ENCODE measurements at regions not wholly inside any gene's neighbourhood (a gene's known extent, or its start where the extent isn't known, plus 50 kb on each side); places are given as distances from the start of the nearest gene placed in this dataset.
"Not testable (repeated sequence)": the region's sequence is repeated elsewhere in the genome, so short reads cannot be mapped to it uniquely, and the experiment has no call there.

- no peaks in the 10 kb centered on the region for H3K4me1 Mint-ChIP-seq (ENCODE audit: low read depth)
- DNase-seq (no peak), ATAC-seq (replicated peaks in 1 of 2) (no peak)
- no peak overlapping the region for H3K4me3 Mint-ChIP-seq
- H3K27ac Mint-ChIP-seq: no peak overlapping the region
- peaks cover 0 to 3% of the 10 kb centered on the region in 2 donors for H3K9me3 Mint-ChIP-seq
- no peaks in the 10 kb centered on the region for H3K27me3 Mint-ChIP-seq (ENCODE audit: low read depth)
- H3K36me3 Mint-ChIP-seq (ENCODE audit: insufficient read depth in 2 of 2): no peaks in the 10 kb centered on the region
Observed at GRCh38 chr3:147333098-147333497, 73.2 kb downstream of the ZIC4 start.

DNA sequence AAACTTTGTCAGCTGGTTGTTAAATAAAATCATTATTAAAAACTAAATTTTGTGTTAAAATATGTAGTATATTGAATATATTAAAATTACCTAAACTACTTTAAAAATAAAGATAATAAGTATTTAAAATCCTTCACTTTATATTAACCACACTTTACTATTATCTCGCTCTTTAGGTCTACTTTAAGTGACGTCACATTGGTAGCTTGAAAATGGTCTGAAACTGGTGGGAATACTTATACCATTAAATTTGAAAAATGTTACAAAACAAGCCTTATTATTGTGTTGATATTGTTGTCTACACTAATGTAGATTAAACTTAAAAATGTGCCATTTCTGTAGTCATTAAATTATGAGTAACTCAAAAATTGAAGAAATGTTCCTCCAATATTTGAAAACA is 77.6 kb downstream of the ZIC4 start:
- Mint-ChIP-seq H3K27ac (no peak overlapping the region), H3K4me3 (no peak overlapping the region), H3K36me3 (ENCODE audit: insufficient read depth in 2 of 2) (no peaks in the 10 kb centered on the region), H3K4me1 (ENCODE audit: low read depth) (no peaks in the 10 kb centered on the region), H3K9me3 (peaks cover 0 to 2% of the 10 kb centered on the region in 2 donors), H3K27me3 (ENCODE audit: low read depth) (no peaks in the 10 kb centered on the region)
- no peak for DNase-seq
- ATAC-seq (replicated peaks in 1 of 2): no peak

DNA sequence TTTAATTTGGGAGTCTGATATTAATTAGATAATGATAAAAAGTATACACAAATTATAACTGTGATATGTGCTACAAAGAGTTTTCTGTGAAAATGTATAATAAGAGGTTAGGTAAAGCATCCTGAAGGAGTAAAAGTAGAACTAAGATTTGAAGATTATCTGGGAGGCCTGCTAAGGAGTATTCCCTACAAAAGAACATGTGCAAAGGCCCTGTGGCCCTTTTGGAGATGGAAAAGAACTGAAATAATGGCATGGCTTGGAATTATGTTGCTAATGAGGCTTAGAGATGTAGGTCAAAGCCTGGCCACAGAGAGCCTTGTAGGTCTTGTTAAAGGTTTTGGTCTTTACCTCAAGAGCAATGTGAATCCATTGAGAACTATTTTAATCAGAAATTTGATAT is 82.0 kb downstream of the ZIC4 start:
- peaks cover 2 to 3% of the 10 kb centered on the region in 2 donors for H3K9me3 Mint-ChIP-seq
- H3K36me3 Mint-ChIP-seq (ENCODE audit: insufficient read depth in 2 of 2): peaks cover 0 to 2% of the 10 kb centered on the region in 2 donors
- no peaks in the 10 kb centered on the region for H3K4me1 Mint-ChIP-seq (ENCODE audit: low read depth)
- no peaks in the 10 kb centered on the region for H3K27me3 Mint-ChIP-seq (ENCODE audit: low read depth)
- no peak overlapping the region for H3K27ac Mint-ChIP-seq
- no peak for ATAC-seq (replicated peaks in 1 of 2)
- no peak for DNase-seq
- H3K4me3 Mint-ChIP-seq: no peak overlapping the region

DNA sequence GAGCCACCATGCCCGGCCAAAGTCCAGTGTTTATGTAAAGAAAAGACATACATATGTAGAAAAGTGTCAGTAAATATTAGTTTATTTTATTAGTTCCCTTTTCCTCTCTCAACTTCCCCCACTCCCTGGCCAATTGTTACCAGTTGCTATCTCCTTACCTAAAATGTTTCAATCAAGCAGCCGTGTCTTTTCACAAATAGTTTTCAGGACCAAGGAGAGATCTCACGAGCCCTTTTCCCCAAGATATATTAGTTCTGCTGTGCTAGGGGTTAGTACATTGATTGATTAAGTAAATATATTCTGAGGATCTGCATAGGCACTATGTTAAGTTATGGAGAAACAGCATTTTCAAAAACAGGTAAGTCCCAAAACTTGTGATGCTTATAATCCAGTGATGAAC is 87.4 kb downstream of the ZIC4 start:
- DNase-seq: no peak
- ATAC-seq (replicated peaks in 1 of 2): no peak
- no peak overlapping the region for H3K27ac Mint-ChIP-seq
- peaks cover 3 to 7% of the 10 kb centered on the region in 2 donors for H3K9me3 Mint-ChIP-seq
- no peak overlapping the region for H3K4me3 Mint-ChIP-seq
- H3K36me3 Mint-ChIP-seq (ENCODE audit: insufficient read depth in 2 of 2): peaks cover 0 to 2% of the 10 kb centered on the region in 2 donors
- no peaks in the 10 kb centered on the region for H3K27me3 Mint-ChIP-seq (ENCODE audit: low read depth)
- H3K4me1 Mint-ChIP-seq (ENCODE audit: low read depth): no peaks in the 10 kb centered on the region

DNA sequence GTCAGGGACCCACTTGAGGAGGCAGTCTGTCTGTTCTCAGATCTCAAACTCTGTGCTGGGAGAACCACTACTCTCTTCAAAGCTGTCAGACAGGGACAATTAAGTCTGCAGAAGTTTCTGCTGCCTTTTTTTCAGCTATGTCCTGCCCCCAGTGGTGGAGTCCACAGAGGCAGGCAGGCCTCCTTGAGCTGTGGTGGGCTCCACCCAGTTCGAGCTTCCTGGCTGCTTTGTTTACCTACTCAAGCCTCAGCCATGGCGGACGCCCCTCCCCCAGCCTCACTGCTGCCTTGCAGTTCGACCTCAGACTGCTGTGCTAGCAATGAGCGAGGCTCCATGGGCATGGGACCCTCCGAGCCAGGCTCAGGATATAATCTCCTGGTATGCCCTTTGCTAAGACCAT is 89.3 kb downstream of the ZIC4 start:
- not testable (repeated sequence) for H3K4me1 Mint-ChIP-seq (ENCODE audit: low read depth); H3K27me3 Mint-ChIP-seq (ENCODE audit: low read depth); H3K9me3 Mint-ChIP-seq; H3K36me3 Mint-ChIP-seq (ENCODE audit: insufficient read depth in 2 of 2); H3K4me3 Mint-ChIP-seq; DNase-seq; ATAC-seq (replicated peaks in 1 of 2); H3K27ac Mint-ChIP-seq

DNA sequence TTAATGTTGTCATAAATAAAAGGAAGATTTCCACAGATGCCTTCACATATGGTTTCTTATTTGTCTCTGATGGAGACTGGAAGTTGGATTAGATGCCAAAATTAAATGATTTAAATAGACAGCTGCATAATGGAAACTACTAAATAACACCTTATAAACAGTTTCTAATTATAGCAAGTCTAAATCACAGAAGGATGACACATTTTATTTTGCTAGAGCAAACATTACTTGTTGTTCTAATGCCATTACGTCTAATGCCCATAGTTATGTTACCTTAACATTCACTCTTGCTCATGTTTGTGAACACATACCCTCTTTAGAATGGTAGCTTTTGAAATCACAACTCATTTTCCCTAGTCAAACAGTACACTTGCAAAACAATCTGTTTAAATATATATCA is 92.8 kb downstream of the ZIC4 start:
- Mint-ChIP-seq H3K27me3 (ENCODE audit: low read depth) (no peaks in the 10 kb centered on the region), H3K9me3 (peaks cover 2% of the 10 kb centered on the region in 2 donors), H3K36me3 (ENCODE audit: insufficient read depth in 2 of 2) (no peaks in the 10 kb centered on the region), H3K4me3 (no peak overlapping the region), H3K27ac (no peak overlapping the region), H3K4me1 (ENCODE audit: low read depth) (no peaks in the 10 kb centered on the region)
- DNase-seq: no peak
- no peak for ATAC-seq (replicated peaks in 1 of 2)

GRCh38 chr3:147312786-147313280 is 93.5 kb downstream of the ZIC4 start:
- Mint-ChIP-seq H3K27me3 (ENCODE audit: low read depth) (no peaks in the 10 kb centered on the region), H3K36me3 (ENCODE audit: insufficient read depth in 2 of 2) (no peaks in the 10 kb centered on the region), H3K4me3 (no peak overlapping the region), H3K9me3 (peaks cover 2% of the 10 kb centered on the region in 2 donors), H3K27ac (no peak overlapping the region), H3K4me1 (ENCODE audit: low read depth) (no peaks in the 10 kb centered on the region)
- no peak for DNase-seq
- no peak for ATAC-seq (replicated peaks in 1 of 2)

DNA sequence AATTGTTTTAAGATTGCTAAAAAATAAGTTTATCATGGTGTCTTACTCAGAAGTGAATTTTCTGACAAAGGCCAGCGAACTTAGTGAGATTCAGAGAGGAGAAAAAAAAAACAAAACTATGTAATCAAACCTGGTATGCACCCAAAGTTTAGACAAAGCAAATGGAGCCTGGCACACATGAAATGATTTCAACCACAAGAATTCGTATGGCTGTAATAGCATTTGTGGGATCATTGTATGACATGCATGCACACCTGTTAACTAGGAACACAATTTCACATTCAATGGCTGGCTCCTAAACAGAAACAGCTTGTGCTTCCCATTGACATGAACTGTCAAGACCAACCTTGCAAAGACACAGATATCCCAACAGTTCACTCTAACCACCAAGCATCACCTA is 94.6 kb downstream of the ZIC4 start:
- Mint-ChIP-seq H3K9me3 (peaks cover 4 to 5% of the 10 kb centered on the region in 2 donors), H3K36me3 (ENCODE audit: insufficient read depth in 2 of 2) (no peaks in the 10 kb centered on the region), H3K4me3 (no peak overlapping the region), H3K27ac (no peak overlapping the region), H3K27me3 (ENCODE audit: low read depth) (no peaks in the 10 kb centered on the region), H3K4me1 (ENCODE audit: low read depth) (no peaks in the 10 kb centered on the region)
- DNase-seq (no peak), ATAC-seq (replicated peaks in 1 of 2) (no peak)

- Mint-ChIP-seq H3K4me3 (no peak overlapping the region), H3K9me3 (peaks cover 5 to 6% of the 10 kb centered on the region in 2 donors), H3K36me3 (ENCODE audit: insufficient read depth in 2 of 2) (no peaks in the 10 kb centered on the region), H3K27me3 (ENCODE audit: low read depth) (no peaks in the 10 kb centered on the region), H3K4me1 (ENCODE audit: low read depth) (no peaks in the 10 kb centered on the region), H3K27ac (no peak overlapping the region)
- ATAC-seq (replicated peaks in 1 of 2): no peak
- no peak for DNase-seq
Observed at GRCh38 chr3:147305533-147306250, 100.7 kb downstream of the ZIC4 start.

GRCh38 chr3:147304756-147305155 is 101.6 kb downstream of the ZIC4 start:
- H3K27ac Mint-ChIP-seq: no peak overlapping the region
- H3K36me3 Mint-ChIP-seq (ENCODE audit: insufficient read depth in 2 of 2): no peaks in the 10 kb centered on the region
- H3K4me3 Mint-ChIP-seq: no peak overlapping the region
- H3K4me1 Mint-ChIP-seq (ENCODE audit: low read depth): no peaks in the 10 kb centered on the region
- DNase-seq (no peak), ATAC-seq (replicated peaks in 1 of 2) (no peak)
- peaks cover 5 to 9% of the 10 kb centered on the region in 2 donors for H3K9me3 Mint-ChIP-seq
- H3K27me3 Mint-ChIP-seq (ENCODE audit: low read depth): no peaks in the 10 kb centered on the region

- no peaks in the 10 kb centered on the region for H3K36me3 Mint-ChIP-seq (ENCODE audit: insufficient read depth in 2 of 2)
- ATAC-seq (replicated peaks in 1 of 2): no peak
- H3K27me3 Mint-ChIP-seq (ENCODE audit: low read depth): no peaks in the 10 kb centered on the region
- H3K27ac Mint-ChIP-seq: no peak overlapping the region
- H3K4me3 Mint-ChIP-seq: no peak overlapping the region
- no peaks in the 10 kb centered on the region for H3K4me1 Mint-ChIP-seq (ENCODE audit: low read depth)
- H3K9me3 Mint-ChIP-seq: peaks cover 2 to 6% of the 10 kb centered on the region in 2 donors
- DNase-seq: no peak
Observed at GRCh38 chr3:147301781-147302180, 104.6 kb downstream of the ZIC4 start.

DNA sequence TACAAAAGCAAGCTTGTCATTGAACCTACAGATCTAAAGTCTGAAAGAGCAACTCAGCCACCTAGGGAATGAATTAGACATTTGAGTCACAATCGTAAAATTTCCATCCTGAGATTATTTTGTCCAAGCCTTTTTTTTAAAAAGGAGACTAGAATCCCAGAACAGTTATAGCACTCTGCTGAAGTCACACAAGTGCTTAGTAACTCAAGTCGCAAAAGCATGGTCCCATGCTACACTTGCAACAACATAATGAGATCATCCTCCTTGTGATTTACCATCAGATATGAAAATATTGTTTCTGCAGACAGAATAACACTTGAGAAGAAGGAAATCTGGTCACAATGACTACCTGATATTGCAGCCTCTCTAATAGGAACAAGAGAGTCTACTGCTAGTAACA is 106.7 kb downstream of the ZIC4 start:
- no peak for ATAC-seq (replicated peaks in 1 of 2)
- no peak for DNase-seq
- H3K9me3 Mint-ChIP-seq: peaks cover 4 to 5% of the 10 kb centered on the region in 2 donors
- H3K36me3 Mint-ChIP-seq (ENCODE audit: insufficient read depth in 2 of 2): no peaks in the 10 kb centered on the region
- no peaks in the 10 kb centered on the region for H3K27me3 Mint-ChIP-seq (ENCODE audit: low read depth)
- no peak overlapping the region for H3K27ac Mint-ChIP-seq
- H3K4me1 Mint-ChIP-seq (ENCODE audit: low read depth): no peaks in the 10 kb centered on the region
- H3K4me3 Mint-ChIP-seq: no peak overlapping the region

DNA sequence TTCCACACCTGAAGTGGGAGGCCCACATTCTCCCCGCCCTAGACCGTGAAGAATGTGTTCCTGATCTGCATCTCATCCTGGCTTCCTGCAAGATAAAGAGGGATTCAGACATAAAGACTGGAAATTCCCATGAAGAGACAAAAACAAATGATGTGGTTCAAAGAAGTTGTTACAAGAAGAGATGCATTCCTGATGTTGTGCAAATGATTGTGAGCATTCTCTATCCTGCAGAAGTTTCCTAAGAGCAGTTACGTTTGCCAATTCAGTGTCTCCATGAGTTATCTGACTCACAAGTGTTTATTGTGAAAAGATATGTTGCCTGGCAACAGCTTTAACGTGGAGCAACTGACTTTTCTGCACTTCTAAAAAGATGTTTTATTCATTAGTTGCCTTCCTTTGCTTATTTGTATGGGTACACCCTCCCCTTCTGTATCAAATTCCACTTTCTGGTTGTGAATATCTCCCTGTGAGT is 107.8 kb downstream of the ZIC4 start:
- Mint-ChIP-seq H3K27ac (no peak overlapping the region), H3K4me3 (no peak overlapping the region), H3K4me1 (ENCODE audit: low read depth) (no peaks in the 10 kb centered on the region), H3K9me3 (peaks cover 2 to 6% of the 10 kb centered on the region in 2 donors), H3K27me3 (ENCODE audit: low read depth) (no peaks in the 10 kb centered on the region), H3K36me3 (ENCODE audit: insufficient read depth in 2 of 2) (no peaks in the 10 kb centered on the region)
- DNase-seq (no peak), ATAC-seq (replicated peaks in 1 of 2) (no peak)

DNA sequence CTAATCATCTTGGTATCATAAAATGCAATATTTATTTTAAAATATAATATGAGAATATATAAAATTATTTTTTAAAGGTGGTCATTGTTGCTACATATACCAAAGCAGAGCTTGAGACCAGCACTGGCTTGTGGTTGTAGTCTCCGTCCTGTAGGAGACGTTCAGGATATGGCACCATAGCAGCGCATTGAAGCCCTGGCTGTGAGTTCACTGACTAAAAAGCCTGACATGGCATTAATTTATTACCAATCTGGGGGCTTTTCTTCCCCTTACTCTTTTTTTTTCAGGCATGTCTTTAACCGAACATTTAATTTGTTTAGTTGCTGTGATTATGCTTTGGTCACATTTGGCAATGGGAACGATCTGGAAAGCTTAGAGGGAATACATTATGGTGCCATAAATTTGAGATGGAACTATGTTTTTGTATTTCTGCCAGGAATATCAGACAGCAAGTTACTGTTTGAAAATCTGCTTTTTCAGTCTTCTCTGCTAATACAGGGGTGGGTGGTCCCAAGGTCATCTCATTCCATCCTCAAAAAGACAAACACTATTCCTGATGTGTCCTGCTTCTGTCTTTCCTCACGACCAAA is 108.5 kb downstream of the ZIC4 start:
- H3K27ac Mint-ChIP-seq: no peak overlapping the region
- no peak overlapping the region for H3K4me3 Mint-ChIP-seq
- H3K27me3 Mint-ChIP-seq (ENCODE audit: low read depth): no peaks in the 10 kb centered on the region
- ATAC-seq (replicated peaks in 1 of 2) (no peak), DNase-seq (no peak)
- no peaks in the 10 kb centered on the region for H3K4me1 Mint-ChIP-seq (ENCODE audit: low read depth)
- no peaks in the 10 kb centered on the region for H3K36me3 Mint-ChIP-seq (ENCODE audit: insufficient read depth in 2 of 2)
- H3K9me3 Mint-ChIP-seq: peaks cover 2 to 4% of the 10 kb centered on the region in 2 donors

Data from activated T-cell treated with anti-CD3 and anti-CD28 coated beads, Interleukin-2, amount 50 U/mL, for 72 hours (primary cell).